ENCODE measurements at regions not wholly inside any gene's neighbourhood (a gene's known extent, or its start where the extent isn't known, plus 50 kb on each side); places are given as distances from the start of the nearest gene placed in this dataset.
"Not testable (repeated sequence)": the region's sequence is repeated elsewhere in the genome, so short reads cannot be mapped to it uniquely, and the experiment has no call there.

DNA sequence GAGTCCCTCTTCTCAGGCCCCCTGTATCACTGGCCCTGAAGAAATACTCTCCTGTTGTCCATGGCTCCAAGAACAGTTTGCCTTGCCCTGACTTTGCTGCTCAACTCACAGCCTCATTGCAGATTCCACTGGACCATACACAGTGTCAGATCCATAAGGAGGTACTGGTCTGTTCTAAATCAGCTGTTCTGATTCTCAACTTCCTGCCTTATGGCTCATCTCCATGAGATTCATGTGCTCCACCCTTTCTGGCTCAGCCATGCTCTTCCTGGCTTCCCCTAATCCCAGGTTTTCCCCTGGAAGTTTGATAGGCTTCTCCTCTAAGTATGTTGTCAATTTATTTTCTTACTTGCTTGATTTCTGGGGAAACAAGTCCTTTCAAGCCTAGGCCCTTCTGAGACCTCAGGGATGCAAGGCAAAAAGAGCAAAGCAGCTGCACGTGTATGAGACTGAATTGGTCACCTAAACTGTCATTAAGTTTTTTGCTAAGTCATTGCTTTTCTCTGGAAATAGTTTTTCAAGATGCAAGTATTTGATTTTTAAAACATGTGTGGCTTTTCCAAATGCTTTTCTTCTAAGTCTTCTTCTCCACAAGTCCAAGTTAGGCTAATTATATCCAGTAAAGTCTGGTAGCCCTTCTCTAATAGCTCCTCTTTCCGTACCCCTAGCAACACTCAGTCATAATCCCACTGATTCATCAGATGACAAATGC is 1288.5 kb downstream of the RPIA start:
- WGBS, 2 donors, result 63 to 72% methylated on average over 1 to 2 of the region's 2 CpGs
- not testable (repeated sequence) for H3K9me3 ChIP-seq; H3K27ac ChIP-seq; DNase-seq (ENCODE audit: low spot score in 2 of 2); H3K36me3 ChIP-seq; H3K27me3 ChIP-seq; H3K4me3 ChIP-seq; H3K4me1 ChIP-seq

DNA sequence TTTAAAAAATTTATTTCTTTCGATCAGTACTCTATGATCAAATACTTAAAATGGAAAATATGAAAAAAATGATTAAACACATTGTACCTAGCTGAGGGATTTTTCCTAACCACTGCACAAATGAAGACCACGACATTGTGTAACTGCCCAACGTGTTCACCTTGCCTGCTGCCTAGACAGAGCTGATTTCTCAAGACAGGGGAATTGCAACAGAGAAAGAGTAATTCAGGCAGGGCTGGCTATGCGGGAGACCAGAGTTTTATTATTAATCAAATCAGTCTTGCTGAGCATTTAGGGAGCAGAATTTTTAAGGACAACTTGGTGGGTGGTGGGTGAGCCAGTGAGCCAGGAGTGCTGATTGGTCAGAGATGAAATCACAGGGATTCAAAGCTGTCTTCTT is 1290.8 kb downstream of the RPIA start:
- H3K27ac ChIP-seq; DNase-seq (ENCODE audit: low spot score in 2 of 2); H3K4me1 ChIP-seq; H3K36me3 ChIP-seq; H3K9me3 ChIP-seq; H3K4me3 ChIP-seq; H3K27me3 ChIP-seq: not testable (repeated sequence)
- WGBS, 2 donors, result 55 to 62% methylated on average over 4 of the region's 4 CpGs

- H3K27me3 ChIP-seq; H3K9me3 ChIP-seq; H3K4me3 ChIP-seq; DNase-seq (ENCODE audit: low spot score in 2 of 2); H3K36me3 ChIP-seq; H3K27ac ChIP-seq; H3K4me1 ChIP-seq: not testable (repeated sequence)
- no CpG with 5 or more reads among the region's 3 CpGs for WGBS, 2 donors
Measured at GRCh38 chr2:89985650-89986049, 1294.2 kb downstream of the RPIA start.

DNA sequence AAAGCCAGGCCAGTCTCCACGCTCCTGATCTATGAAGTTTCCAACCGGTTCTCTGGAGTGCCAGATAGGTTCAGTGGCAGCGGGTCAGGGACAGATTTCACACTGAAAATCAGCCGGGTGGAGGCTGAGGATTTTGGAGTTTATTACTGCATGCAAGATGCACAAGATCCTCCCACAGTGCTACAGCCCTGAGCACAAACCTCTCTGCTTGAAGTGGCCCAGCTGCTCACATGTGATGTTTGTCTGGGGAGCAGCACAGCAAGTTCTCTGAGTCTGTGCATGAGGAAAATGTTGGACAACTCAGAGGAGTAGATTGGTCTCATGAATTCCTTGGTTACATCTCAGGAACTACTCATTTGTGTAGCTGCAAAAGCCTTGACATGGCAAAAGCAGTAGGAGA is 1295.1 kb downstream of the RPIA start:
- 78 to 79% methylated on average over 4 of the region's 4 CpGs for WGBS, 2 donors
- not testable (repeated sequence) for H3K27me3 ChIP-seq; H3K4me3 ChIP-seq; DNase-seq (ENCODE audit: low spot score in 2 of 2); H3K36me3 ChIP-seq; H3K27ac ChIP-seq; H3K4me1 ChIP-seq; H3K9me3 ChIP-seq

- not testable (repeated sequence) for H3K4me3 ChIP-seq; H3K4me1 ChIP-seq; DNase-seq (ENCODE audit: low spot score in 2 of 2); H3K9me3 ChIP-seq; H3K36me3 ChIP-seq; H3K27ac ChIP-seq; H3K27me3 ChIP-seq
Measured at GRCh38 chr2:89996779-89997178, 1305.3 kb downstream of the RPIA start.

- not testable (repeated sequence) for H3K27me3 ChIP-seq; H3K4me1 ChIP-seq; H3K9me3 ChIP-seq; H3K36me3 ChIP-seq; H3K27ac ChIP-seq; H3K4me3 ChIP-seq; DNase-seq (ENCODE audit: low spot score in 2 of 2)
Measured at GRCh38 chr2:90004553-90004952, 1313.1 kb downstream of the RPIA start.

DNA sequence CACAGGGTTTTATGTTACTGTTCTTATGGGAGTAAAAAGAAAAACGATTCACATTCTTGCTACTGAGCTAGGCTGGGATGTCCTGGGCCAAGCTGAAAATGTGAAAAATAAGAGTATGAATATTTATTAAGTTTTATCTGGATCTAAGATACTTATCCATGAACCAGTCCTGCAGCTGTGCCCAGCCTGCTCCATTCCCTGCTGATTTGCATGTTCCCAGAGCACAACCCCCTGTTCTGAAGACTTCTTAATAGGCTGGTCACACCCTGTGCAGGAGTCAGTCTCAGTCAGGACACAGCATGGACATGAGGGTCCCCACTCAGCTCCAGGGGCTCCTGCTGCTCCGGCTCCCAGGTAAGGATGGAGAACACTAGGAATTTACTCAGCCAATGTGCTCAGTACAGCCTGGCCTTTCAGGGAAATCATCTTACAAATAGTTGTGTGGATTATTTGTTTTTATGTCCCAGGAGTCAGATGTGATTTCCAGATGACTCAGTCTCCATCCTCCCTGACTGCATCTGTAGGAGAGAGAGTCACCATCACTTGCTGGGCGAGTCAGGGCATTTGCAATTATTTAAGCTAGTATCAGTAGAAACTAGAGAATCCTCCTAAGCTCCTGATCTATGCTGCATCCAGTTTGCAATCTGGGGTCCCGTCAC is 1319.1 kb downstream of the RPIA start:
- not testable (repeated sequence) for H3K27ac ChIP-seq; H3K27me3 ChIP-seq; H3K9me3 ChIP-seq; DNase-seq (ENCODE audit: low spot score in 2 of 2); H3K4me1 ChIP-seq; H3K36me3 ChIP-seq; H3K4me3 ChIP-seq
- WGBS, 2 donors, result 25 to 52% methylated on average over 1 to 3 of the region's 4 CpGs

DNA sequence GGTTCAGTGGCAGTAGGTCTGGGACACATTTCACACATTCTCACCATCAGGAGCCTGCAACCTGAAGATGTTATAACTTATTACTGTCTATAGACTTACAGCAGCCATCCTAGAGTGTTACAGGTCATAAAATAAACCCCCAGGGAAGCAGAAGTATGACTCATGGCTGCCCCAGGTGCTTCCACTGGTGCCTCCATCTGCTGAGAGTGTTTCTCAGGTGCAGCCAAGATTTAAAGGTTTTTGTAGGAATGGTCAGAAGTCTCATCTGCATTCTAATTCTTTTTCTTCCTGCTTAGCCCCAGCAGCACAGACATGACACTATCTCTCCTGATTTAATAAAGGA is 1319.6 kb downstream of the RPIA start:
- not testable (repeated sequence) for H3K27me3 ChIP-seq; DNase-seq (ENCODE audit: low spot score in 2 of 2); H3K27ac ChIP-seq; H3K36me3 ChIP-seq; H3K4me1 ChIP-seq; H3K4me3 ChIP-seq; H3K9me3 ChIP-seq

- H3K9me3 ChIP-seq; H3K36me3 ChIP-seq; H3K4me3 ChIP-seq; DNase-seq (ENCODE audit: low spot score in 2 of 2); H3K4me1 ChIP-seq; H3K27ac ChIP-seq; H3K27me3 ChIP-seq: not testable (repeated sequence)
- WGBS, 2 donors, result 56 to 80% methylated on average over 1 of the region's 1 CpG
Measured at GRCh38 chr2:90019908-90020307, 1328.4 kb downstream of the RPIA start.

GRCh38 chr2:90021234-90021633 is 1329.8 kb downstream of the RPIA start:
- H3K4me3 ChIP-seq; H3K27ac ChIP-seq; H3K36me3 ChIP-seq; H3K9me3 ChIP-seq; H3K27me3 ChIP-seq; H3K4me1 ChIP-seq; DNase-seq (ENCODE audit: low spot score in 2 of 2): not testable (repeated sequence)
- no CpG with 5 or more reads among the region's 9 CpGs for WGBS, 2 donors

DNA sequence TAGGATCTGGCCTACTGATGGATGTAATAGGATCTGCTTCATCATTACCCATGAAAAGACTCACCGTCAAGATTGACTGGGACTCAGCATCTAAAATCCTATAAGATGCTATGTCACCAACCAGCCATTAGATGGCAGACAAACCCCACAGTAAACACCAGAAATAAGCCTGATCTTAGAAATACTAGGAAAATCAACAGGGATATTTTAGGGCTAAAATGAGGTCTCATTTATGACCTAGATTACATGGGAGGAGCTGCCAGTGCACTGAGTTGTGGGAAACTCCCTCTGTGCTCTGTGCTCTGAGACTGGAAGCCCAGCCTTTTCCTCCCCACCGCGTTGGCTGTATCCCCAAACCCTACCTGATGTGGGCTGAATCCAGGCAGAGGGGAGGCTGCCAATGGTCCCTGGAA is 1335.8 kb downstream of the RPIA start:
- not testable (repeated sequence) for H3K4me1 ChIP-seq; H3K27ac ChIP-seq; H3K27me3 ChIP-seq; H3K4me3 ChIP-seq; H3K9me3 ChIP-seq; DNase-seq (ENCODE audit: low spot score in 2 of 2); H3K36me3 ChIP-seq
- TF ChIP-seq, protein P1, sequence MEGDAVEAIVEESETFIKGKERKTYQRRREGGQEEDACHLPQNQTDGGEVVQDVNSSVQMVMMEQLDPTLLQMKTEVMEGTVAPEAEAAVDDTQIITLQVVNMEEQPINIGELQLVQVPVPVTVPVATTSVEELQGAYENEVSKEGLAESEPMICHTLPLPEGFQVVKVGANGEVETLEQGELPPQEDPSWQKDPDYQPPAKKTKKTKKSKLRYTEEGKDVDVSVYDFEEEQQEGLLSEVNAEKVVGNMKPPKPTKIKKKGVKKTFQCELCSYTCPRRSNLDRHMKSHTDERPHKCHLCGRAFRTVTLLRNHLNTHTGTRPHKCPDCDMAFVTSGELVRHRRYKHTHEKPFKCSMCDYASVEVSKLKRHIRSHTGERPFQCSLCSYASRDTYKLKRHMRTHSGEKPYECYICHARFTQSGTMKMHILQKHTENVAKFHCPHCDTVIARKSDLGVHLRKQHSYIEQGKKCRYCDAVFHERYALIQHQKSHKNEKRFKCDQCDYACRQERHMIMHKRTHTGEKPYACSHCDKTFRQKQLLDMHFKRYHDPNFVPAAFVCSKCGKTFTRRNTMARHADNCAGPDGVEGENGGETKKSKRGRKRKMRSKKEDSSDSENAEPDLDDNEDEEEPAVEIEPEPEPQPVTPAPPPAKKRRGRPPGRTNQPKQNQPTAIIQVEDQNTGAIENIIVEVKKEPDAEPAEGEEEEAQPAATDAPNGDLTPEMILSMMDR (IDR thresholded peaks at IDR 0.05), result peak in 2 of 5 experiments; percentile 11 to 23
- WGBS, 2 donors, result 0% methylated on average over 1 of the region's 3 CpGs

- not testable (repeated sequence) for H3K4me1 ChIP-seq; DNase-seq (ENCODE audit: low spot score in 2 of 2); H3K27ac ChIP-seq; H3K4me3 ChIP-seq; H3K27me3 ChIP-seq; H3K36me3 ChIP-seq; H3K9me3 ChIP-seq
- 66 to 75% methylated on average over 5 to 8 of the region's 8 CpGs for WGBS, 2 donors
Measured at GRCh38 chr2:90028381-90029079, 1337.1 kb downstream of the RPIA start.

DNA sequence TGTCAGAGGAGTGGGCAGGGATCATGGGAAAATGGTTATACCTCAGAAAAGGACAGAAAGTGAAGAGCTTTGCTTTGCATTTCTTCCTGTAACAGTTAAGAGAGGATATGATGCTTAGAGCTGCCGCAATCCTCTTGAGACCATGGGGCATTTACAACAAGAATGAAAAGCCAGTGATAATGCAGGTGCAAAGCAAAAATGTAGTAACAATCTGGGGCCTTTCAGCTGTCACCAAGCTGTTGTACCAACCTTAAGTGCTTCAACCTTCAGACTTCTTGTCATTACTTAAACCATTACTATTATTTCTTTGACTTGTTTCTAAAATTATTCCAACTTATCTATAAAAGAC is 1337.6 kb downstream of the RPIA start:
- H3K36me3 ChIP-seq; DNase-seq (ENCODE audit: low spot score in 2 of 2); H3K4me1 ChIP-seq; H3K4me3 ChIP-seq; H3K9me3 ChIP-seq; H3K27ac ChIP-seq; H3K27me3 ChIP-seq: not testable (repeated sequence)
- WGBS, 2 donors, result 88% methylated on average over 1 of the region's 1 CpG; no CpG with 5 or more reads in 1 of the 2 donors

All from tibial nerve (tissue), 4 donors.